M059J (cell line): ENCODE measurements at regions not wholly inside any gene's neighbourhood (a gene's known extent, or its start where the extent isn't known, plus 50 kb on each side); places are given as distances from the start of the nearest gene placed in this dataset.

Source experiments
- DNase-seq: peaks from one replicate; pipeline ENCODE4 v3.0.0-alpha.2; 2012; ENCODE audit warnings: low read depth

DNA sequence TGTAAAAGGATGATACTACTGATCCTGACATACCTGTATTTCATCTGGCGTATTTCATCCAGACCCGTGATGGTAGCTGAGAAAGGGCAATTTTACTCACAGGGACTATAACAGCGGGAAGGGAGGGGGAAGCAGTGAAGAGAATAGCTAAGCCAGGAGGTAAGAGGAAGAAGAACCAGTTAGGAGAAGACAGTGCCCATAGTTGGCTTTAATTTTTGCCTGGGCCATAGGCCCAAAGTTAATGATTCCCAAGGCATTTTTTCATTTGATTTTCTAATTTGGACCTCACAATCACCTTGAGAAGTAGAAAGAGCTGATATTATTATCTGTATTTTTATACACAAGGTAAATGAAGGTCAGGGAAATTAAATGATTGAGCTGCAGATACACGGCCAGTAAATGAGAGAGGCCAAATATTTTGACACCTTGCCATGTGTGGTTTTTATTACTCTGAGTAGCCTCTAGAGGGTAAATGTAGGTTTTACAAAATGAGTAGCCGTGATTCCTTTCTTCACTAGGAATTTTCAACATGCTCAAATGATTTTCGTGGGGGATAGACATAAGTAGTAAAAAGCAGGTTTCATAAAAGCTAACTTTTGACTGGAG, 382.2 kb downstream of the FUT8 start:
- DNase-seq: no peak

DNA sequence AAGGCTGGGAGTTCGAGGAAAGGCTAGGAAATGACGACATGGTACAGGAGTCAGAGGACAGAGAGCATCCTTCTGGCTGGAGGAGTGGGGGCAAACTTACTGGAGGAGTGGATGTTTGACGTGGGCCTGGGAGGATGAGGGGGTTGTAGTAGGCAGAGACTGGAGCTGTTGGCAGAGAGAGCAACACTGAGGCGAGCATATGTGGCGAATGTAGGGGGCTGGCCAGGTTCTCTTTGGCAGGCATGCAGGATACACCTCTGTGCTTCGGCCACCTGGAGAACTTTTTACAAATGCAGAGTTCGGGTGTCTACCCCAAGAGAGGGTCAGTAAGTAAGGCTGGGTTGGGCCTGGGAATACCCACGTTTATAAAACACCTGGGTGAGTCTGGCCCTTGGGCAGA, 385.7 kb downstream of the FUT8 start:
- DNase-seq: no peak

DNA sequence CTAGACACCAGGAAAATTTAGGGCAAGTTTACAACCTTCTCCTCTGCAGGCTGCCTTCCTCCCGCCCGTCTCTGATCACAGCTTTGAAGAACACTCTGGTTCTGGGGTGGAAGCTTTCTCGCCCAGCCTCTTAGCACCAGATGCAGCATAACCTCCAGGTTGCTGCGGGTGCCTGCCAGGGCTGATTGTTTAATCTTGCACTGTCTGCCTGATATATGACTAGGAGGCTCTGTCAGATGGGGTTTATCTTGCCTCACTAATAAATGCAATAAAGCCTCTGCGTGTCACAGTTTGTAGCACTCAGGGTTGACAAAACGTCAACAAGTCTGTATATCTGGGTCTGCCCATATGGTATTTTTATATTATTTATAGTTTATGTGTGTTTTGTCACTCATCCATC, 388.2 kb downstream of the FUT8 start:
- no peak for DNase-seq

DNA sequence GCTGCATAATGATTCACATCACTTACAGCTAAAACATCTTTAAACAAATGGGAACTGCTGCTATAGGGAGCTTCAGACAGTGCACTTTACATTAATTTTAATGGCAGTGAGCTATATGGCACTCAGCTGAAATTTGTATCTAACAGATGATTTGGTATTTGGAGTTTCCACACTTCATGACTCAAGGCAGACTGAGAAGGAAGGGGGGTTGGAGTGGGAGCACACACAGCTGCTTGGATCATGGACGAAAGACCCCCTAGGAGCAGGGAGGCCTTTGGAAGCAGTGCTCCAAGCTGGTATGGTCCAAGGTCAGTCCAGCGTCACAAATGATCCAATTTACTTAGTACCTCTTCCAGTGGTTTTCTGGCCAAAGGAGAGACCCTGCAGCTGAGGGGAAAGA, 389.7 kb downstream of the FUT8 start:
- DNase-seq: no peak

DNA sequence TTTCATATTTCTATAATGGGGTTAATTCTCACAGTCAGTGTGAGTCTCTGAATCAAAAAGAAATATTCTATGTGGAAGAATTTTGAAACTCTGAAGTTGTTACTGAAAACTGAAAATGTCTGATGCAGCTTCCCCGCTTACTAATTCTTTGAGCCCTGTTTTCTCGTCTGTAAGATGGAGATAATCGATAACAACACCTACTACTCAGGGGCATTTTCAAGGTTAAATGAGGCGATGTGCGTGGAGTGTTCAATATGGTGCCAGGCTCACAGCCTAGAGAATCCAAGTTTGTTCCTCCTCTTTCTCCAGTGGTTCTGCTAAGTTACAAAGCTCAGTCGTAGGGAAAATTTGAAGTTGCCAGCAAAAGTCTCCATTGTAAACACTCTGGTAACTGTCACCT, 391.4 kb downstream of the FUT8 start:
- no peak for DNase-seq

DNA sequence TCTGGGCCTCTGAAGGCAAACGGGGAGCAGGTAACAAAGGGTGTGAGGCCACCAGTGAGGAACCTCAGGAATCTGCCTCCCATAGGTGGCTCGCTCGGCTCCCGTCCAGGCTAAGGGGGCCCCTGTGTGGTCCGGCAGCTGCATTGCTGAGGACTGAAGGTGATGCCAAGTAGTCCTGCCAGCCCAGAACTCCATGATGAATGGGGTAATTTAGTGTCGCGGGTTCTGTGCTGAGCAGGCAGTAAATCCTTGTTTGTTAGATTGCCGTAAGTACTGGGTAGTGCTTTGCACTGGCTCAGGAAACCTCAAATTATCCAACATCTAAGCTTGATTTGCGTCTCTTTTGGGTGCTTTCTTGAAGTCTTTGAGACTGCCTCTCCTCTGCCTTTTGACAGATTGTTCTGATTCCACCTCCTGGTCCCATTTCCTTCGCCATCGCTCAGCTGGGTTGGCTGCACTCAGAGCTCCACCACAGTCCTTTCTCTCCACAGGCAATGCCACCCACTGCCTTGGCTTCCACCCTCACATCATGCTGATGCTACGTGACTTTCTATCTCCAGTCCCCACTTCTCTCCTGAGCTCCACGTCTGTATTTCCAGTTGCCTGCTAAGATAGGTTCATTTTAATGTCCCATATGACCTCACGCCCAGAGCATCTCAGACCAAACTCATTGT, 392.0 kb downstream of the FUT8 start:
- no peak for DNase-seq

DNA sequence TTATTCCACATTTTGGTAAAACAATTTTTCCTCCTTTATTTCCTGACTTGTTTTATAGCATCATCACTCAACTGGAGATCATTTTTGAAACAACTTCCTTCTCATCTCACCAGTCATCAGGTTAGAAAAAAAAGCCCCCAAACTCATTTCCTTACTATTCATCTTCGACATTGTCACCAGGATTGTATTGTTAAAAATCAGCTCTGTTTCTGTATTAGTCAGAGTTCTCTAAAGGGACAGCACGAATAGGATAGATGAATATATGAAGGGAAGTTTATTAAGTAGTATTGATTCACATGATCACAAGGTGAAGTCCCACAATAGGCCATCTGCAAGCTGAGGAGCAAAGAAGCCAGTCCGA, 392.6 kb downstream of the FUT8 start:
- no peak for DNase-seq

DNA sequence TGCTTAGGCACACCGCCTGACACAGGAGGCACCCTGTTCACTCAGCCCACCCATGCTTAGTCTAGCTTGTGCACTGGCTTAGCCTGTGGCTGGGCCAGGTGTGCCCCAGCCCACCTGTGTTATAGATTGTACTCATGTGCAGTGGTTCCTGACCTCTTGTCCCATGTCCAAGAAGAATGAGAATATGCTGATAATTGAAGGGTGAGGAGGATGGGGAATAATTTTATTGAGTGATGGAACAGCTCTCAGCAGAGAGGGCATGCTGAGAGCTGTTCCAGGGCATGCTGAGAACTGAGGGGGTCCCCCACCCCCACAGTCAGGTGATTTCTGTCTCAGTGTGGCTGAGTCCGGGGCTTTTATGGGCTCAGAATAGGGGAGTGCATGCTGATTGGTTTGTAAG, 395.9 kb downstream of the FUT8 start:
- no peak for DNase-seq

DNA sequence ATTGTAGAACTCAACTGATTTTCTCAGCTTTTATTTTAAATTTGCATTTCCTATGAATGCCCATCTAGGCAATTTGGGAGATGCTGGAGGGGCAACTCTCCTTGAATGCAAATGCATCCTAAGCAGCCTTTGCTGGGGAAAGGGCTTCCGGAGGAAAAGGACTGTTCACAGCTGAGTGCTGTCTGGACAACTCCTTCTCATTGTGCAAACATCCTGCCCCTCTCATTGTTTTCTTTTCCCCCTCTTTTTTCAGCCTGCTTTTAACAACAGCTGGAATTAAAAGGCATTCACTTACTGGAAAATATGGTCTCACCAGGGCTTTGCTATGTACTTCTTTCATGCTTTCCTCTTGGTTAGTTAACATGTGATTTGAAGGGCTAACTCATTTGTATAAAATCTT, 397.8 kb downstream of the FUT8 start:
- no peak for DNase-seq

DNA sequence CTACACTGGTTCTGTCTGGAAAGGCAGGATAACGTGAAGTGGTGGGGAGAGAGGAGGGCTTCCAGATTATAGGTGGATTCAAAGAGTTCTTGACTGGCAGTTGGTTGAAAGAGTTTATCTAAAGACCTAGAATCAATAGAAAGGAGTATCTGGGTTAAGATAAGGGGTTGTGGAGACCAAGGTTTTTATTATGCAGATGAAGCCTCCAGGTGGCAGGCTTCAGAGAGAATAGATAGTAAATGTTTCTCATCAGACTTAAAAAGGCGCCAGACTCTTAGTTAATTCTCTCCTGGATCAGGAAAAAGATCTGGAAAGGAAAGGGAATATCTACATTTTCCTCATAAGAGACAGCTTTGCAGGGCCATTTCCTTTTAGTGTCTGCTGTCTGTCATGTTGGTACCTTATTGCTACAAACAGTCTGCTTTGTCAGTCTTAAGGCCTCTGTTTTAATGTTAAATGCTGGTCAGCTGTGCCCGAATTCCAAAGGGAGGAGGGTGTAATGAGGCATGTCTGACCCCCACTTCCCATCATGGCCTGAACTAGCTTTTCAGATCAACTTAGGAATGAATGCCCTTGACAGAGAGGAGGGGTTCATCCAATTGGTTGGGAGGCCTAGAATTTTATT, 401.3 kb downstream of the FUT8 start:
- DNase-seq: no peak

DNA sequence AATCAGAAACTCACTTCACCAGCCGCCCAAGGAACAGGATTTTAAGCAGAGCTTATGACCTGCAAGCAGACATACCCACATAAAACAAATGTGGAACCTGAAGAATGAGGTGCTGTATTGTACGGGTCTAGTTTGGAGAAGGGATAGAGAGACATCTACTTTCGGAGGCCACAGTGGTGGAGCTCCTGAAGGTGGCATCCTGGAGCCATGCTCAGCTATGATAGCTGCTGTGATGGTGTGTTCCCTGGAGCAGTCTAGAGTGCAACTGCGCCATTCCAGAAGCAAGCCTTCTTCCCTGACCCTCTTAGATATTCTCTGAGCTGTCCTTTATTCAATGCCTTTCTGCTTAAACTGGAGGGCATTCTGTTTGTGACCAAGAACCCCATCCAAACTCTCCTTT, 402.6 kb downstream of the FUT8 start:
- no peak for DNase-seq

DNA sequence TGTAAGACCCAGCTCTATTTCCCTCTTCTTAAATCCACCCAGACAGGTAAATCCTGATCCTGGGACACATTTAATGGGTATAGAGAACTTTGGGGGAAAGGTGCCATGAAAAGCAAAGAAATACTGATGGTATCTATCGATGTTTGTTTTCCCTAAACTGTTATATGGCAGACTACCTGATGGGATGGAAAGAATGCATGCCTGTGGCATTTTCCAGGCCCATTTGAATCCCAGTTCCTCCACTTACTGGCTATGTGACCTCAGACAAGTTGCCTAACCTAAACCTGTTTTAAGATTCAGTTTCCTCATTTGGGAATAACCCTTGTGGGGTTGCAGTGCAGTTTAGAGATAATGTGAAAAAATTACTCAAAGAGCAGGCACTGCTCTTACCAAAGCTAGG, 404.5 kb downstream of the FUT8 start:
- peak; percentile 14 for DNase-seq

DNA sequence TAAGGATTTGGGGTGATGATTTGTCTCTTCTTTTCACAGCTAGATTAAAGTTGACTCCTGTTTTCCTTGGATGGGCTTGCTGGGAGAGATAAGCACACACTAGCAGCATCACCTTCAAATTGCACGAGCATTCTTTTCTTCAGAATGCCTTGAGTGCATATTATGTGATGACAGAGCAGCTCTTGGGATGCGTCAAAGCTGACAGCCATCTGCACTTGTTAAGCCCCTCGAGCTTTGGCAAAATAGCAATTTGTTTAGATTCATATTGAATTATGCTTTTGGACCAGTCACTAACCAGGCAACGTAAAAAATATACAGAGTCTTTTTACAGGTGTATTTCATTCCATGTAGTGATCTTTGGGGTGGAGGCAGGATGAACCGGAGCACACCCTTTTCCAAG, 407.0 kb downstream of the FUT8 start:
- no peak for DNase-seq

DNA sequence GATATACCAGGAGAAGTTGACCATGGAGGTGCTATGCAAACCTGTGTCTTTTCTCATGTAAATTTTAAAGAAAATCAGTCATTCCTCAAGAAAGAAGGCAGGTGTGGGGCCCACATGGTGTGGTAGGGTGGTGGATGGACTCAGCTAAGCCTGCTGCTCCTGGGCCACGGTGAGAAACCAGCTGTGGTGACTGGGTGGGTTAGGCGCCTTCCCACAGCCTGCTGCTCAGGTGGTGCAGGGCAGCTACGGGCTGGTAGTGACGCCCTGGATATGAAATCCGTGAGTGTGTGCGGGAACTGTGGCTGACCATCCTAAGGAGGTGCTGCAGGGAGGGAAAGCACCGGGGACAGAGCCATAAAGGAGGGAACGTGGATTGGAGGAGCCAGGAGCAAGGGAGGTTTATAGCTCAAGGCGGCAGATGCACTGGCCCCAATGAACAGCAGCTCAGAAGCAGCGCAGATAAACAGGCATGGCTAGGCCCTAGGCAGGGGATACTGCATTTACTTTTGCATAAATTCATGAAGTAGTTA, 408.8 kb downstream of the FUT8 start:
- DNase-seq: no peak

DNA sequence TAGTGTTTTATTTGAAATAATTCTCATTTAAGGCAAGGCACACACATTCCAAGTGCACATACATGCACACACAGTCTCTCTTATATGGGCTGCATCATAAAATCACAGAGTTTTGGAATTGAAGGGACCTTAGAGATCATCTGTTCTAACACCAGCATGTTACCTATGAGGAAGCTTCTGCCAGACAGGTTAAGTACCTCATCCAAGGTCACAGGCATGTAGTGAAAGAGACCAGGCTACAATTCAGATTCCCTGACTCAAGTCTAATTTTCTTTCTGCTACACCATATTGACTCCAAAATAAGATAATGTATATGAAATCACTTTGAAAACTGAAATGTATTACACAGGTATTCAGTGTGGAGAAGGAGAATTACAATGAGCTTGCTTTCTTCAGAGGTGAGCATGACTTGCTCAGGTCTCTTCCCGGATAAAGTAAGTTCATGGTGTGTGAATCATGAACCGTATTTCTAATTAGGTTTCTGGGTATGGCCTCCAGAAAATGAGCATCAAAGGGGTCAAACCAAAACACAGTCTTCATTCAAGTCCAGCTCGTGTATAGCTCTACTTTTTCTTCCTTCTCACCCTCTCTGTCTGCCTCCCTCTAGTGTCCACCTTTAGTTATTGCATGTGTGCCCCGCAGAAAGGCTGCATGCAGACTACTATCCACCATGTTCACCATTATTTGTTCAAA, 411.9 kb downstream of the FUT8 start:
- peak; percentile 59 for DNase-seq

DNA sequence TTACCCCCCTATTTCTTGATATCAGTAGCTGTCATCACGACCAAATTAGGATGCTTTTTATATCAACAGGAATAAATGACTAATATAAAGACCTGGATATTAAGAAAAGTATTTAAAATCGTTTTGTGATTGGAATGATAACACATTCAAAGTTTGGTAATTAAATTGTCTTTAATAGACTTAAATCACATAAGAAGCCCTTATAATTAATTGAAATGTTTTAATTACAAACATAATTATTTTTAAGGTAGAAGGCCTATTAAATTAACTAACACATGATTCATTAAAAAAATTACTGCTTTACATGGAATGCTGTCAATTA, 412.4 kb downstream of the FUT8 start:
- no peak for DNase-seq

DNA sequence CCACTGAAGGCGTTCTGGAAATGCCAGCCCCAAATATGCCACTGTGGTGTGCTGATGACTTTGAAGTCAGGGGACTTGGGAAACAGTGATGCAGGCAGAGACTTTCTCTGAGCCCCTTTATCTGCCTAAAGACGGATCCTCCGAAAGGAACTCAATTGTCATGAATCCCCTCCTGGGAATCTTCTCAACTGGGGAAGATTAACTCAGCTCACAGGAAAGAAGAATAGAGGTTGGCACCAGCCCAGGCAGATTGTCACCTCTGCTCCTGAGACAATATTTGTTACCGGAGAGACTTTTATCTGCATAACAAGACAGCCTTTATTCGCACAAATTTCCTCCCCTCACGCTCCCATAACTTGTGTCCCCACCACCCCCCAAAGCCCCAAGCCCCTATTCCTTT, 414.4 kb downstream of the FUT8 start:
- DNase-seq: no peak

DNA sequence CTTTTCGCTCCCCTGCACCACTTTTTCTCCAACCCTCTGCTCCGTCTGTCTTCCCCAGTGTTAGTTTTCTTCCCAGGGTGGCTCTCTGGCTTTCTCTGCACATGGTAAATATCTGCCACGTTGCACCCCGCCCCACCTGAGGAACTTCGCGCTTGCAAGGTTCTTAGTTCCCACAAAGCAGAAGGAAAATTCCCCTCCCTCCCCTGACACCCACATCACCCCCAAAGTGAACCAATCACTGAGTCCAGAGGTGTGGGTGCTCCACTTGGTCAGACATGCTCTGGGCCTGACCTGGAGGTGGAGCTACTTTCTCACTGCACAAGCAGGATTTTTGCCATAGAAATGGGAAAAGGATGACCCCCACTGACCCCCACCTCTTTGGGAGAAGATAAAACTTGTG, 415.0 kb downstream of the FUT8 start:
- no peak for DNase-seq

DNA sequence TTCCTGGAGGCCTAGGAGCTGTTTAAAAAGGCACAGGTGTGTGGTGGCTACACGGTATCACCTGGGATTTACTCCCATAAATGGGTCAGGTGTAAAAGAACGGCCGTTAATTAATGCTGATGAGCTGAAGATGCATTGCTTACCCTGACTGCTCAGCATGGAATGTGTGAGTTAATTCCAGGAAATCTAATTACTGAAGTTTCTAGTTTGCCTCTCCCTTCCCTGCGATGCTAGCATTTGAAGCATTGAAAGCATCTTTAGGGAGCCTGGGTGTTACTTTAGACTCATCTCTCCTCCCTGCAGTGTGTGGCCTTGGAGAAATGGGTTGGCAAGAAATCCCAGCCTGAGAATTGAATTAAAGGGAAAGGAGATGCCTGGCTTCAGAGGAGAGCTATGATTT, 415.9 kb downstream of the FUT8 start:
- DNase-seq: no peak

DNA sequence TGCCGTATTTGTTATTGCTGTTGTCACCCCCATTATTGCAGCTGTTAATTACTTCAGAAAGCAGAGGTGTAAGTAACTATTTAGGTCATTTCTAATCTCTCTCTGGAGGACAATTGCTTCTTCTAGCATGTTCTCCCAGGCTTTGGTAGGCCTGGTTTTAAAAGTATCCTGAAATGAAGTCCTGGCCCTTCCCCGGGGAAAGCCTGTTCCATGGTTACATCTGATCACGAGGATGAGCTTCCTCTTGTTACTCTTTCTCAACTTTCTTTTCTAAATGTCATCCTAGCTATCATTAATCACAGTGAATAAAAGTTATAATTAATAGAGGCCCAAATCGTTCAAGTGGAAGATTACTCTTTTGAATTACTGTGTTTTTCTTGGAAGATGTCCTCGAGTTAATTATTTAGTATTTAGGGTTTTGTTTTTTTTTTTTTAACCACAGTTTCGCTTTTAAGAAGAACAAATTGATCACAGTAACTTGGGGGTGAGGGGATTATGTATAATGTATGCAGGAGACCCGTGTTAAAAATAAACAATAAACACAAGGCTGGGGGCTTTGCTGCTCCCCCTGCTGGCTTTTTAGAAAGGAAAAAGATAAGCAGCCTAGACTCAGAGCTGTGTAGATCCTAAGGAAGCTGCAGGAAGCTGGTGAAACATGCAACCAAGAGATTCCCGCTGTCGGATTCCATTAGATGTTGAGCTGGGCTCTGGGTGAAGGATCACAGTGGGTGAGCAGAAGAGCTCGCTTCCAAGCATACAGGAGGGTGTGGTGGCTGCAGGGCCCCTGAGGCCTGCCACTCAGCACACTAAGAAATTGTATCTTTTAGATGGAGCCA, 420.1 kb downstream of the FUT8 start:
- no peak for DNase-seq

DNA sequence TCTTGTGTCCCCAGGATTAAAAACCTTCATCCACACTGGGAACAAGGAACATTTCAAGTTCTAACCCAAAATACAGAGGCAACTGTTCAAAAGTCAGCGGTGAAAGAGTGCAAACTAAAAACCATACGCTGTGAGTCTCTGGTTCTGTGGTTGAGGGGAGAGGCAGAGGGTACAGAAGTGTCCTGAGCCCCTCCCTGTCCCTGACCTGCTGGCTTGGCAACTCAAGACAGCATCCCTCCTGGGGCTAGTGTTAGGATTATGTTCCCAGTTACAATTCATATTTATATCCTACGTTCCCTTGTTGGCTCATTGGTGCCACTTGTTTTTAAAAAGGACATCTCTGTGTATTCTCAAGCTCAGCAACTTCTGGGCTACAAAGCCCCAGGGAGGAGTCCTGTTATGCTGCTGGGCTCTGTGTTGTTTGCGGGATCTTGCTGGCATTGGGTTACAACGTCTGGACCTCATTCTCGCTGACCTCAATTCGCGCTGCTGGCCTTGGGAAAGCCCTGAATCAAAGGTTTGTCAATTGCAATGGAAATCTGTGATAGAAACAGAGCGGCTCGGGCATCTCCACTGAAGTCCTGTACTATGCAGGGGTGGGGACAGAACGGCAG, 420.8 kb downstream of the FUT8 start:
- DNase-seq: no peak

DNA sequence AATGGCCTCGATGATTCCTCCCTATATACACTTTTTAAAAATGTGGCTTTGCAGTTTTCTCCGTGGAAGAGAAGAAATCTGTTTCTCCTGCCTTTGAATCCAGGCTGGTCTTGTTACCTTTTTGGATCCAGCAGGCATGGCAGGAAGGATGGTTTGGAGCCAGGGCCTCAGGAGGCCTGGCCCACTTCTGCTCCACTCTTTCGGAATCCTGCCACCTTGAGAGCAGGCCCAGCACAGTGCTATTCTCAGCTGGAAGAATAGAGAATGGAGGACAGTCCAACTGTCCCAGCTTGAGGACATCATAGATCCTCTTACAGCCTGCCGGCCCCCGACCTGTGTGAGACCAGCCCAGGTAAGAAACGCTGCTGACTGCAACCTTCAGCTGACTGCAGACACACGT, 421.5 kb downstream of the FUT8 start:
- DNase-seq: no peak
